H1 (cell line): ENCODE measurements at regions not wholly inside any gene's neighbourhood (a gene's known extent, or its start where the extent isn't known, plus 50 kb on each side); places are given as distances from the start of the nearest gene placed in this dataset.

ENCODE experiments used
- CTCF ChIA-PET: fragments of 300-600 bp; sonication (Branson Sonifier 250); formaldehyde crosslinking; loops from one replicate; lab custom pipeline; 2021; ENCODE audit not compliant: partially characterized antibody; lab: Charles Lee
- POLR2A ChIA-PET: fragments of 300-600 bp; sonication (Branson Sonifier 250); formaldehyde crosslinking; loops from one replicate; lab custom pipeline; 2021; ENCODE audit warnings: inconsistent platforms; ENCODE audit not compliant: partially characterized antibody; lab: Charles Lee
- DNase-seq, 2 experiments: peaks; one replicate each; pipeline versions ENCODE4 v3.0.0 to v3.0.0-alpha.2; 2010 to 2022; ENCODE audit warnings: low spot score in 2 of 2, low read depth in 1 of 2, mixed read lengths in 1 of 2
- FAIRE-seq: peaks from 2 replicates; lab custom pipeline; 2011; peaks lifted over from hg19 to GRCh38; lab: Jason Lieb, UNC
- H2AFZ ChIP-seq: 2 replicates; pipeline ENCODE4 v1.8.1; 2012; ENCODE audit warnings: low read length, inconsistent platforms
- H2AK5ac ChIP-seq: 2 replicates; pipeline ENCODE4 v1.6.1; 2013; ENCODE audit warnings: low read depth, low read length
- H2BK120ac ChIP-seq: replicated peaks from 2 replicates; pipeline ENCODE3; 2013; ENCODE audit warnings: low read depth, low read length, inconsistent platforms
- H2BK12ac ChIP-seq: 2 replicates; pipeline ENCODE4 v1.6.1; 2013; ENCODE audit warnings: low read depth, low read length
- H2BK15ac ChIP-seq: 2 replicates; pipeline ENCODE4 v1.6.1; 2013; ENCODE audit warnings: low read length
- H2BK20ac ChIP-seq: 2 replicates; pipeline ENCODE4 v1.6.1; 2013; ENCODE audit warnings: low read length
- H2BK5ac ChIP-seq: 2 replicates; pipeline ENCODE4 v1.6.1; 2013; ENCODE audit warnings: low read depth, low read length
- H3K14ac ChIP-seq: 2 replicates; pipeline ENCODE4 v1.6.1; 2013; ENCODE audit warnings: inconsistent platforms; ENCODE audit not compliant: insufficient read length
- H3K18ac ChIP-seq: 2 replicates; pipeline ENCODE4 v1.6.1; 2013; ENCODE audit warnings: low read length; ENCODE audit errors: extremely low read depth
- H3K23ac ChIP-seq: 2 replicates; pipeline ENCODE4 v1.6.1; 2013; ENCODE audit warnings: inconsistent platforms; ENCODE audit not compliant: insufficient read length
- H3K23me2 ChIP-seq: 2 replicates; pipeline ENCODE4 v1.6.1; 2013; ENCODE audit warnings: low read depth, low read length
- H3K27ac ChIP-seq: 2 replicates; pipeline ENCODE4 v1.6.1; 2011; ENCODE audit warnings: low read depth, low read length, inconsistent platforms
- H3K27me3 ChIP-seq, 4 experiments: replicated peaks in 1 of 4; 1 replicate in 1 of 4; 2 replicates in 3 of 4; pipeline versions ENCODE4 v1.6.1 to v1.8.1; 2011 to 2013; ENCODE audit warnings: low read length in 3 of 4, mild to moderate bottlenecking in 3 of 4, inconsistent platforms in 2 of 4, mixed read lengths in 2 of 4, moderate library complexity in 1 of 4; ENCODE audit not compliant: control insufficient read depth in 3 of 4, insufficient read depth in 3 of 4; ENCODE audit errors: extremely low read depth in 1 of 4
- H3K36me3 ChIP-seq, 4 experiments: 2 replicates each; pipeline versions ENCODE4 v1.6.1 to v1.8.1; 2011 to 2013; ENCODE audit warnings: mild to moderate bottlenecking in 4 of 4, low read length in 3 of 4, moderate library complexity in 2 of 4, control low read depth in 1 of 4, inconsistent platforms in 1 of 4; ENCODE audit not compliant: insufficient read depth in 4 of 4, control insufficient read depth in 2 of 4
- H3K4ac ChIP-seq: replicated peaks from 2 replicates; pipeline ENCODE3; 2013; ENCODE audit warnings: low read length, low read depth, mixed read lengths, inconsistent platforms; ENCODE audit not compliant: insufficient read length
- H3K4me1 ChIP-seq, 4 experiments: replicated peaks in 1 of 4; 1 replicate in 1 of 4; 2 replicates in 3 of 4; pipeline versions ENCODE4 v1.6.1 to v1.8.1; 2011 to 2013; ENCODE audit warnings: low read length in 3 of 4, inconsistent platforms in 2 of 4, mixed read lengths in 1 of 4; ENCODE audit not compliant: insufficient read depth in 4 of 4, control insufficient read depth in 3 of 4
- H3K4me2 ChIP-seq, 2 experiments: 2 replicates each; pipeline versions ENCODE4 v1.6.1 to v1.8.1; 2011 to 2013; ENCODE audit warnings: low read depth in 2 of 2, low read length in 2 of 2, control low read depth in 1 of 2, inconsistent platforms in 1 of 2, mild to moderate bottlenecking in 1 of 2; ENCODE audit not compliant: insufficient read depth in 1 of 2
- H3K4me3 ChIP-seq, 4 experiments: fragments of 200-600, 300-600 bp in 1 of 4; sonication (generic), shearing (Covaris generic), sonication (Bioruptor Twin) in 1 of 4; 2 replicates each; pipeline versions ENCODE4 v1.5.1 to v1.8.1; 2011 to 2016; ENCODE audit warnings: low read length in 4 of 4, low read depth in 3 of 4, control low read depth in 2 of 4, inconsistent platforms in 2 of 4, mild to moderate bottlenecking in 2 of 4, mixed read lengths in 1 of 4, moderate library complexity in 1 of 4; ENCODE audit not compliant: insufficient read depth in 2 of 4; ENCODE audit errors: extremely low read depth in 1 of 4
- H3K56ac ChIP-seq: replicated peaks from 2 replicates; pipeline ENCODE3; 2013; ENCODE audit warnings: low read depth, mild to moderate bottlenecking, mixed read lengths, low read length, inconsistent platforms; ENCODE audit not compliant: insufficient read length
- H3K79me1 ChIP-seq: 2 replicates; pipeline ENCODE4 v1.6.1; 2013; ENCODE audit warnings: low read depth, low read length, control low read depth
- H3K79me2 ChIP-seq, 2 experiments: 2 replicates each; pipeline versions ENCODE4 v1.6.1 to v1.8.1; 2012 to 2013; ENCODE audit warnings: low read length in 2 of 2, mild to moderate bottlenecking in 2 of 2, inconsistent platforms in 1 of 2; ENCODE audit not compliant: insufficient read depth in 2 of 2, control insufficient read depth in 1 of 2
- H3K9ac ChIP-seq, 4 experiments: replicated peaks in 1 of 4; 1 replicate in 1 of 4; 2 replicates in 3 of 4; pipeline versions ENCODE4 v1.6.1 to v1.8.1; 2011 to 2013; ENCODE audit warnings: low read depth in 3 of 4, low read length in 3 of 4, control low read depth in 2 of 4, mild to moderate bottlenecking in 2 of 4, moderate library complexity in 2 of 4, inconsistent platforms in 1 of 4; ENCODE audit errors: extremely low read depth in 1 of 4
- H3K9me3 ChIP-seq, 2 experiments: 2 replicates each; pipeline versions ENCODE4 v1.6.1 to v1.8.1; 2012 to 2013; ENCODE audit warnings: mild to moderate bottlenecking in 2 of 2, moderate library complexity in 2 of 2, control low read depth in 1 of 2, inconsistent platforms in 1 of 2, low read depth in 1 of 2, low read length in 1 of 2, mixed read lengths in 1 of 2; ENCODE audit not compliant: insufficient read depth in 2 of 2
- H4K20me1 ChIP-seq, 2 experiments: replicated peaks in 1 of 2; 2 replicates each; pipeline versions ENCODE3 to v1.8.1; 2011 to 2013; ENCODE audit warnings: inconsistent platforms in 2 of 2, low read length in 2 of 2, mild to moderate bottlenecking in 1 of 2; ENCODE audit not compliant: insufficient read depth in 2 of 2, control insufficient read depth in 1 of 2
- H4K5ac ChIP-seq: 2 replicates; pipeline ENCODE4 v1.6.1; 2013; ENCODE audit warnings: low read length, low read depth, mixed read lengths, inconsistent platforms; ENCODE audit not compliant: insufficient read length
- H4K8ac ChIP-seq: 2 replicates; pipeline ENCODE4 v1.8.0; 2013; ENCODE audit warnings: mild to moderate bottlenecking, moderate library complexity, low read length, inconsistent platforms; ENCODE audit not compliant: insufficient read depth; ENCODE audit errors: extremely low read depth
- H4K91ac ChIP-seq: replicated peaks from 2 replicates; pipeline ENCODE3; 2013; ENCODE audit warnings: low read length, mixed read lengths, inconsistent platforms; ENCODE audit not compliant: insufficient read length
- CBX8 ChIP-seq: fragments of 300-800, 300-1000 bp; sonication (generic); IDR thresholded peaks from 2 replicates; pipeline ENCODE4 v1.7.1; 2016; ENCODE audit warnings: low read depth, low read length, borderline replicate concordance
- WGBS, 2 experiments: shearing (Covaris generic) in 1 of 2; methylation state at CpG; one replicate each; pipeline versions ENCODE4 v1.1.6 to v1.1.7; 2013 to 2015; ENCODE audit warnings: low lambda C conversion rate in 2 of 2, mixed read lengths in 2 of 2, inconsistent platforms in 1 of 2, low coverage in 1 of 2, missing lambda C conversion rate in 1 of 2; ENCODE audit not compliant: insufficient replicate concordance in 2 of 2, insufficient coverage in 1 of 2, insufficient read length in 1 of 2; ENCODE audit errors: extremely low coverage in 1 of 2, missing lambda C conversion rate in 1 of 2; 5-methylcytosine and 5-hydroxymethylcytosine counted together

DNA sequence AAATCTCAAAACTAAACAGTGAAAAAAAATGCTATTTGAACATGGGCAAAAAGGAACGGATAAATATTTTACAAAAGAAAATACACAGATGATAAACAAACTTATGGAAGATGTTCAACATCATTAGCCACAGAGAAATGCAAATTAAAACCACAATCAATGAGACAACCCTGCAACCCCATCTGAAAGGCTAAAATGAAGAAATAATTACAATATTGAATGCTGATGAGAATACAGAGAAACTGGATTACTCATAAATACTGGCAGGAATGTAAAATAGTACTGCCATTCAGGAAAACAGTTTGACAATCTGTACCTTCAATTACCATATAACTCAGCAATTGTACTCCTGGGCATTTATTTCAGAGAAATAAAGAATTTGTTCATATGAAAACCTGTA is 193.1 kb upstream of the UBE2E3 start:
- CTCF ChIA-PET, result no interaction called here
- no peak for TF ChIP-seq CBX8
- WGBS, 2 experiments, result 96% methylated on average over 1 of the region's 1 CpG; no CpG with 5 or more reads in 1 of the 2 experiments

More for the DNA sequence above, 193.1 kb upstream of the UBE2E3 start:
- Histone ChIP-seq H2BK20ac (no peak overlapping the region), H4K5ac (no peak overlapping the region), H2BK5ac (no peak overlapping the region), H3K4me2 (no peak overlapping the region), H4K91ac (no peak overlapping the region), H3K27me3 (no peaks in the 10 kb centered on the region), H2BK12ac (no peak overlapping the region), H3K23ac (no peak overlapping the region), H2BK120ac (no peak overlapping the region), H3K23me2 (no peaks in the 10 kb centered on the region), H3K4ac (no peak overlapping the region), H3K4me1 (no peaks in the 10 kb centered on the region), H3K27ac (no peak overlapping the region), H3K79me1 (no peaks in the 10 kb centered on the region), H4K20me1 (no peaks in the 10 kb centered on the region), H2BK15ac (no peak overlapping the region), H3K36me3 (no peaks in the 10 kb centered on the region), H3K56ac (no peak overlapping the region), H3K9me3 (no peaks in the 10 kb centered on the region), H3K4me3 (no peak overlapping the region), H3K14ac (no peak overlapping the region), H2AK5ac (no peak overlapping the region), H2AFZ (no peak overlapping the region), H3K79me2 (no peaks in the 10 kb centered on the region), H3K9ac (no peak overlapping the region), H3K18ac (no peak overlapping the region), H4K8ac (no peak overlapping the region)
- FAIRE-seq (no peak), DNase-seq (no peak)
- POLR2A ChIA-PET, result no interaction called here
